Hypothalamus (tissue), 51 donors: ENCODE measurements at regions not wholly inside any gene's neighbourhood (a gene's known extent, or its start where the extent isn't known, plus 50 kb on each side); places are given as distances from the start of the nearest gene placed in this dataset.

ENCODE experiments used
- DNase-seq, 51 donors: peaks; one replicate each; lab custom pipeline; 2025; lab: John Stamatoyannopoulos, UW

DNA sequence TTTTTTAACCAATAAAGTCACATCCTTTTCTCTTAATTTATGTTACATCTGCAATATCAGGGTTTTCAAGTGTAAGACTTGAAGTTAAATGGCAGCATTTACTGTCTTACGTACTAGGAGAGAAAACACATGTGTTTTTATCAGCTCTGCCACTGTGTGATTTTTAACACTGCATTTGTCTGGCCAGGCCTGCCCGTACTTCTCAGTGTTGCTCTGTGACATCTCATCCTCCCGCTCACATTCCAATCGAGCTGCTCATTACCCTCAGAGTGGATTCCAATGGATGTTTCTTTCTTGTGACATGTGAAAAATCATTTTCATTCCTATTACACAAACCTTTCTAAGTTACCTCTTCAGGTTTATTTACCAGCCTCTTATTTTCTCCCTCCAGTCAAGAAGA is 420.3 kb downstream of the FAT4 start:
- no peak for DNase-seq

DNA sequence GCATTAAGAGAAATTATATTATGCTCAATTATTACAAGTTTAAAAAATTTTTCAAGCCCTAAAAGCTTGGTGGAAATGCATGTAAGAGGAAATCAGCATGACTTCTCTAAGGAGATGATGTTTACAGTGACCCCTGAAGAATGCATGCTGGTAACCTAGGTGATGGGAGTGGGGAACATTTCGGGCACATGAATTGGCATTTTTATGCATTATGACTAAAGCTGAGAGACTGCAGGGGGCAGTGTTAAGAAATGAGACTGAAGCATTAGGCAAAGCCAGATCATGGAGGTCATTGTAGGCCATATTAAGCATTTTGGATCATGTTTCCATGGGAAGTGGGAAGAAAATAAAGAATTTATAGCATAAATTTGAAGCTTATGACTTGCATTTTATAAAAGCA is 421.3 kb downstream of the FAT4 start:
- no peak for DNase-seq

DNA sequence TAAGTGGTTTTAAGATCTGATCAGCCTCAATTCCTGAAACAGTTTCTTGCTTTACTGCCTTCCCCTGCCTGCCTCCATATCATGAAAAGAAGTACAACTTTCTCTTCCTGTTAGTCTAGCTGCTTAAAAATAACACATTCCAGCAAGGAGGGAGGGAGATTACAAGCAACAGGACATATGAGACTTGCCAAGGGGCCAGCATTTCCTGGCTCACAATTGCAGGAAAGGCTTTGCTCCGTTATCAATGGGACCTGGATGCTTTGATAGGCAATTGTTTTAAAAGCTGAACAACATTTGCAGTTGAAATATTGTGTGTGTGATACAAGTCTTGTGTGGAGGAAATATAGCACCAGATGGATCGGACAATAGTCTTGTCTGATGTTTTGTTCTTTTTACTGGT is 425.0 kb downstream of the FAT4 start:
- no peak for DNase-seq

DNA sequence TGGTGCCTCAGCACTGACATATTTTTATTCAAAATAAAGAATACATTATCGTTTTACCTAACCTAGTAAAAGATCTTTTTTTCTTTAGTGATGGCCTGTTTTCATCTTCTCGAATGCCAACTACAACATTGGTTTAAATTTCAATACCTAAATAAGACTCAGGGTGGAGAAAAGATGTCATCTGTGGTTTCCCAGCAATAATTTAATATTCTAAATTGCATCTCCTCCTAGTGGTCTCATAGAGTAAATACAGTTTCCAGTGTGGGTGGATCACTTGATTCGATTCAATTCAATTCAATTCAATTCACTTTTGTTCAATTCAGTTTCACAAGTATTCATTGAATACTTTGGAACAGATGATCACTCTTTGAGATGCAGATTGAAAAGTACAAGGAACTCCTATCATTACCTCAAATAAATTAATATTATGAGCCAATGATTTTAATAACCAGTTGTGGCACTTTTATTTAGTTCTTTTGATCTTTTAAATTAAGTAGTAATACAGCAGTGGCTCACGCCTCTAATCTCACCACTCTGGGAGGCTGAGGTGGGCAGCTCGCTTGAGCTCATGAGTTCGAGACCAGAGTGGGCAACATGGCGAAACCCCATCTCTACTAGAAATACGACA is 427.2 kb downstream of the FAT4 start:
- no peak for DNase-seq

DNA sequence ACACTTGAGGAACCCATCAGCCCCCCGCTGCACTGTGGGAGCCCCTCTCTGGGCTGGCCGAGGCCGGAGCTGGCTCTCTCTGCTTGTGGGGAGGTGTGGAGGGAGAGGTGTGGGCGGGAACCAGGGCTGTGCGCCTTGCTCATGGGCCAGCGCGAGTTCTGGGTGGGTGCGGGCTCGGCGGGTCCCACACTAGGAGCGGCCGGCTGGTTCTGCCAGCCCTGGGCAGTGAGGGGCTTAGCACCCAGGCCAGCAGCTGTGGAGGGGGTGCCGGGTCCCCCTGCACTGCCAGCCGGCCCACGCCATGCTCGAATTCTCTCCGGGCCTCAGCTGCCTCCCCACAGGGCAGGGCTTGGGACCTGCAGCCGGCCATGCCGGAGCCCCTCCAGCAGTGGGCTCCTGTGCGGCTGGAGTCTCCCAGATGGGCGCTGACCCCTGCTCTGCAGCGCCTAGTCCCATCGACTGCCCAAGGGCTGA is 430.2 kb downstream of the FAT4 start:
- DNase-seq: no peak

DNA sequence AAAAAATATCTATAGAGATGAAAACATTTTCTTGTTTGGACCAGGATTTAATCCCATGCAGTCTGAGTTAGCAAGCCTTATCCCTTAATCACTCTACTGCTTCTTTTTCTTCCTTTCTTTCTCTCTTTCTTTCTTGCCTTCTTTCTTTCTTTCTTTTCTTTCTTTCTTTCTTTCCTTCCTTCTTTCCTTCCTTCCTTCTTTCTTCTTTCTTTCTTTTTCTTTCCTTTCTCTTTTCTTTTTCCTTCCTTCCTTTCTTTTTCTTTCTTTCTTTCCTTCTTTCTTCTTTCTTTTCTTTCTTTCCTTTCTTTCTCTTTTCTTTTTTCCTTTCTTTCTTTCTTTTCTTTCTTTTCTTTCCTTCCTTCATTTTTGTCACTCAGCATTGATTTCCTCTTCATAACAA is 434.6 kb downstream of the FAT4 start:
- DNase-seq: no peak

DNA sequence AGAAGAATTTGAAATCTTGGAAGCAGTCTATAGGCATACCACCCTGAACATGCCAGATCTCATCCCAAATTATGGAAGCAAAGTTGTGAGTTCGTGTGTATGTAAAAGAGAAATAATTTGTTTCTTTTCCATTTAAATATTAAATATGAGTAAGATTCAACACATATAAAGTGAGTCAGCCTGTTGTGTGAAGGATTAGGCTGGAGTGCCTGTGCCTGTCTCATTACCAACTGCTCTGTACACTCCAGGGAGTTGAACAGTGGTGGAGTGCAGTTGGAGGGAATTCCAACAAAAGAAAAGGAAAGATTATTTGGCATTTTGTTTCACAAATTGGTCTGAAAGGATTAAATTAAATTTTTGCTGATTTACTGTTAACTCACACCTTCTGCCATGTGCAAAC is 435.6 kb downstream of the FAT4 start:
- DNase-seq: no peak

DNA sequence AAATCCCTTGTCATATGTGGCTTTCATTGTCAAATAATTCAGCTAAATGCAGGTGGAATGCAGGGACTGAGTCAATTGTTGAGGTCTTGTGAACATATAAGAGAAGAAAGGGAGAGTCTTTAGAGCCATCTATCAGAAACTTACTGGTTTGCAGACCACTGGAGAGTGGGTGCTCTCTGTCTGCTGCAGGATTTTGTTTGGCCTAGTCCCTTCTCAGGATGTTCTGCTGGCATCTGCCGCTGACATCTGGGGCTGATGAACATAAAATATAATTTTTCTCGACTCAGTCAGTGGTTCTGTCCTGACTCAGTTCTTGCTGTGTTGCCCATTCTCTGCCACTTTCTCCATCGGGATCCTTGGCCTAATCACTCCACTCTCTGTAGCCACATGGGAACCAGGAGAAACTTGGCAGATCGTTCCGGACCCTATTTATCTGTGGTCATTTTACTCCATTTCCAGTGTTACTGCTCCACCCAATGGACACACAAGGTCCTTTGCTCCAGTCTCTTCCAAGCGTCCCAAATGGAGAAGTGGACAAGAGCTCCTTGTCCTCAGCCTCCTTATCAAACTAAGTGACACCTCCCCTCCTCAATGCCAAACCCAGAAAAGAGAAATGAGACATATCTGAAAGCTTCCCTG is 436.2 kb downstream of the FAT4 start:
- peak in 14 of 51 donors; percentile 0 to 30 (median 8) for DNase-seq

DNA sequence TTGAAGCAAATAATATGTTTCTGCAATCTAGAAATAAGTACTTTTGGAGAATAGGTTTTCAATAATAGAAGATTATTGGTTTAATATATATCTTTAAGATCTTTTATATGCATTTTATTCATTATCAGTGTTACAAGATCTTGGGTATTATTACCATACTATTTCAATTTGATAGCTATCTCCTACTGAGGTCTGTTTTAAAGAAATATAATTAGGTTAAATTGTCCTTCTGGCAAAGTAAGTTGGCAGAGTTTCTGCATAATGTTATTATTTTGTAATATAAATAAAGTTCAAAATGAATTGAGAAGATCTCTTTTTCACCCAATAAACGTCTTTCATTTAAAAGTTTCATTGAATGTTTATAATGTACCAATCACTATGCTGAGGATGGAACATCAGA is 443.7 kb downstream of the FAT4 start:
- DNase-seq: no peak

DNA sequence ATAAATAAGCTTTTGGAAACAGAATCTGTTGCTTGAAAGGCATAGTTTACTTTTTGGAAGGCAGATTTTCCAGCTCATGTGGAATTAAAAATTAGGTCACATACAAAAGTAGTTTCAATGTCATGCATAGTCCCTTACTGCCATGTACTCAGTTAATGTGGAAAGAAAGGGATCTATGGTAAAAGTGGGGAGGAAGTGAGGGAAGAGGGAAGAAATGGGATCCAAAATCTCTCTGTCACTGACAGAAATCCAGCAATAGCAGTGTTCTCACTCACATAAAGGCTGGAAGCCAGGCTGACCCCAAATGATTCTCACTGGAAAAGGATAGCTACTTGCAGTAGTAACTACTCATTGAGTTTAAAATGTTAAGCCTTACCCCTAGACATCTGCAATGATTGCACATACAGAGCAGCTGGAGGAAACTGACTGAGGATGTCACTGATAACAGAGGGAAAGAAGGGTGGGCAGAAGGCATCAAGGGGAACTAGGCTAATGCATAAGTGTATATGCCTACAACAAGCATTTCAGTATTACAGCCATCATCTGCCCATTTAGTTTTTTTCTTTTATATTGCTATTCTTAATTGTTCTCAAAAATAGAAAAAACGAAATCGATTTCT is 445.6 kb downstream of the FAT4 start:
- DNase-seq: no peak

DNA sequence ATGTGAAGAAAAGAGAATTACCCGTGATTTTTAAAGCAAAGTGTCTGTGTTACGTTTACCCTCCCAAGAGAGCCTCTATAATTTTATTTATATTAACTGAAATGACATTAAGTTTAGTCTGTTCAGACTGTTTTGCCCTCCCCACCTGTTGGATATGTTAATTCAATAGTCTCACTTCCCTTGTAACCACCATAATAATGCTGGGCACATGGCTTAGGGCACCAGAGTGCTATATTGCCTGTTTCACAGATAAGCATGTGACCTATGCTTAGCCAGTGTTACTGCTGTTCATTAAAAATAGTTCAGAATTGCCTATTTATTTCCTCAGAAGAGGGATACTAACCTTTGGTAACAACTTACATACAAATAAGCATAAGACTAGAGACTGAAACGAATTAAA is 446.2 kb downstream of the FAT4 start:
- DNase-seq: no peak

DNA sequence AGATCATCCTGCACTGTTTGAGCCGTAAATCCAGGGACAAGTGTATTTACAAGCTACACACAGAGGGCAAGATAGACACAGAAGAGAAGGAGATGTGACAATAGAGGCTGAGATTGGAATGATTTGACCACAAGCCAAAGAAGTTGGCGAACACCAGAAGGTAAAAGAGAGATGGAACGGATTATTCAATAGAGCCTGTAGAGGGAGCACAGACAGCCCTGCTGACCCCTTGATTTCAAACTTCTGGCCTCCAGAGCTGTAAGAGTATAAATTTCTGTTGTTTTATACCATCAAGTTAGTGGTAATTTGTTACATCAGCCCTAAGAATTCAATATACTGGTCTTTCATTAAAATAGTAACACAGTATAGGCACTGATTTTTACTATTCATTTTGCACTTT is 447.8 kb downstream of the FAT4 start:
- DNase-seq: no peak

DNA sequence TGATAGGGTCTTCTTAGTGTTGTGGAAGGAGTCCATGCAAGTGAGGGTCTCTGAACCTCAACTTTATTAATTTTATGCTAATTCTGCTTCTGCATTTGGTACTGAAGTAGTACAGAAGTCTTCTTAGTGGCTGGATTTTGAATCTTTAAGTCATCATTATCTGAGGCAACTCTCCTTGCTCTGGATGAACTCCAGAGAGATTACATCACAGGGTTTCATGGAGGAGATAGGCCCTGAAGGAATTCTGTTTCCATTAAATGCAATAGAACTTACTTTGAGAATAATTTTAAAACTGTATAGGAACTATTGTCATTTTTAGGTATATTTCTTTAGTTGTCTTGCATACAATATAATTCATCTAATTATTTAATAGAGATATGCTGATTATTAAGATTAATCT is 451.2 kb downstream of the FAT4 start:
- DNase-seq: no peak

DNA sequence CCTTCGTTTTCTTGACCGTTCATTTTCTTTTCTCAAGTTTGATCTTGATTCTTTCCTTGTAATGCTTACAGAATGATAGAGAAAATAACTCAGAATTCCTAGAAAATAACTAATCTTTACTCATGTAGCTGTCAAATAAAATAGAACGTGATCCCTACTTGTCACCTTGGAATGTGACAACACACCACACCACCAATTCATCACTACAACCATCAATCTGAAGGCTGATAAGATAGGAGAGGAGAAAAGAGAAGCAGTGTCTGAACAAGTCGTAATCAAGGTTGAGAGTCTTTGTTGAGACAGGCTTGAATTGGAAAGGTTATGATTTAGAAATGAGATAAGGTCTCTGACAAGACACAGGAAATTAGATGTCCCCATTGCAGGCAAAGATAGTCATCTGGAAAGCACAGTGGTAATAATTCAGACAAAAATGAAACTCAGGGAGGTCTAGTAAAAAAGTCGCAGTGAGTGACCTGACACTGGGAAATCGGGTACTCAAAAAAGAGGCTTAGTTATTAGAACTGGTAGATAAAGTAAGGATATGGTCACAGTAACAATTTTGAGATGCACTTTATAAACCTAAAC is 456.2 kb downstream of the FAT4 start:
- no peak for DNase-seq

DNA sequence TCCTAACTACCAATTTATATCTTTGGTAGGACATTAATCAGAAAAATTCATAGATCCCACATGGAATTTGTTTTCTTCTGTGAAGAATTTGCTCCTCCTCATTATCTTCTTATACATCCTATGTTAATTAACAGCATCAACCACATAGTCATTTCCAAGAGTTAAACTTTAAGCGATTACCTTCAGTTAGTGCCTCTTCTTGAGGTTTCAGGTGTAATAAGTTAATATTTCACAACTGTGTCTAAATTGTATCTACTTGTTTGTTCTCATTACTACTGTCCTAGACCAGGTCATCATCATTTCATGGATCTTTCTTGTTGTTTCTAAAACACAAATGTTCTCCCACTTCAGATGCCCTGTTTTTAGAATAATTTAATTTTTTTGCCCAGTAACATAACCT is 457.9 kb downstream of the FAT4 start:
- no peak for DNase-seq

DNA sequence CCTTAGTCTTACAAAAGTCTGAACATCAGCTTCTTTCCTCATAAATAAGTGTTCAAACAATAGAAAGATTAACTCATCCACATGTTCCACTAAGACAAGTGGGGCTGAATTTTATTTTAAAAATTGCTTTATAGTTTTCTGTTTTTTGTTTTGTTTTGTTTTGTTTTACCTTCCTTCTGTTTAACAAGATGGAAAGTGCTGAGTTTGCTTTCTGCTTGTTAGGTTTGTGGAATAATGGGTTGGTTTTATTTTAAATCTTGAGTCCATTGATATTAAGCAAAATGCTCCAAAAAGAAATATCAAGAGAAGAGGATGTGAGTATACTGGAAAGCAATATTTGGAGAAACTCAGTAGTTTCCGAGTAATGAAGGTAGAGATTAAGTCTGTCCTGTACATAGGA is 458.7 kb downstream of the FAT4 start:
- no peak for DNase-seq

DNA sequence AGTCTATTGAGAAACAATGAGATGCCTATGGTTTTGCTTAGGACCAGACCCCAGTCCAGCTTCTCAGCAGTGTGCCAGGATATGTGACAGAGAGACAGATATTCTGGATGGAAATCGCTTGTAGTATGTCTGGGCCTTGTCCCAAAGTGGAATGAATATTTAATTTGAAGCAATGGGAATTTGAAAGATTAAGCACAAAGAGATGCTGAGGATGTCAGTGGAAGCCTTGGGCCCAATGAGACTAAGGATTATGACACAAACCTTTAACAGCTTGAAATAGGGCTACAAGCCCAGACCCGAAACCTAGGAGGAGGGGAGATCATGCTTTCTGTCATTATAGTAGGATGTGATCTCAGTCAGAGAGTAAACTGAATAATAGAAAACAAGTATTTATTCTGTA is 459.2 kb downstream of the FAT4 start:
- no peak for DNase-seq

DNA sequence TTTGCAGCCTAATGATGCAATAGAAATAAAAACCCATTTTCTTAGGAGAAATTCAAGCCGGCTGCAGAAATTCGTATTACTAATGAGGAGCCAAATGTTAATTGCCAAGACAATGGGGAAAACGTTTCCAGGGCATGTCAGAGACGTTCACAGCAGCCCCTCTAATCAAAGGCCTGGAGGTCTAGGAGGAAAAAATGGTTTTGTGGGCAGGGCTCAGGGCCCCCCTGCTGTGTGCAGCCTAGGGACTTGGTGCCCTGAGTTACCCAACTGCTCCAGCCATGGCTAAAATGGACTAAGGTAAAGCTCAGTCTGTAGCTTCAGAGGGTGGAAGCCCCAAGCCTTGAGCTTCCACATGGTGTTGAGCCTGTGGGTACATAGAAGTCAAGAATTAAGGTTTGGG is 461.4 kb downstream of the FAT4 start:
- DNase-seq: no peak

DNA sequence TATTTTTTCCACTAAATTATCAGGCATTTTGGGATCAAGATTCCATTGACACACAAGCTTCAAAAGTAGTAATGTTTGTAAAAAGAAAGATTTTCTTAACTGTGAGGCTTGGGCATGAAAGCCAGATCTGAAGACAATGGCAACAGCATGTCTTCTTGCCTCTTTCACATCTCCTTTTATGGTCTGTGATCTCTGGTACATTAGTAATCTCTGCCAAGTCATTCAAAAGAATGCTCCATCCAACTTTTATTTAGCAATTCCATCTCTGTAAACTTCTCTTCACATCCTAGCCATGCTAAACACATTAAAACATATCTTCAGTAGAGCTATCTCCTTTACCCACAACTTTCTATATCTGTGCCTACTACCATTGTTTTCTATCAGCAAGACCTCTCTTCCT is 465.4 kb downstream of the FAT4 start:
- no peak for DNase-seq

DNA sequence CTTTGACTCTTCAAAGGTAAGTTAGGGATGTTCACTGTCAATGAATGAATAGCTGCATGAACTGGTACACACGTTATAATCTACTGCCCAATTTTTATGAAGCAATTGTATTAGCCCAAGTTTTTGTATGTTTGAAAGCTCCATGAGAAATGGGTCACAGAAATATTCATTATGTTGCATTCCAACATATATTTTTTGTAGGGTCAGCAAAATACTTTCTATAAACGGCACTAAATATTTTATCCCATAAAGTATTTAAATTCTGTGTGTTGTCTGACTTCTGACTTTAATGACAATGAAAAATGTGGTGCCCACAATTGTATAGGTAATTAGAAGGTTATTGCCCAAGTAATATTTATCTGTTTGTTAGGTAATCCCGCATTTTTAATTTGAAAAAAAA is 466.0 kb downstream of the FAT4 start:
- DNase-seq: no peak

DNA sequence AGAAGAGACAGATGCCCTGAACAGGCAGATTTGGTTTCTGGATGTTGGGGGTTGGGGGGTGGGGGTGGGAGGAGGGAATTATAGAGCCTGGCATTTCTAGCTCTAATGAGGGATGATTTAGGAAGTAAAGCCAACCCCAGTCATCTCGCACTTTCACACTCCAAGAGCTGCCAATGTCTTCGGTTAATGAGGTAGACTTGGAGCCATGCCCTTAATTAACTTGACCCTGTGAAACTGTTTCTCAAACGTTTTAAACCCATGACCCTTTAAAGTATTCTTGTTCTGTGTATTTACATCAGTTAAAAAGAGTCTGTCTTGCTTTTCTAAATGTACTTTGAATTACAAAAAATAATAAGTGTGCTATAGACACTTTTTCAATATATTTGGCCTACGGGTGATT is 466.9 kb downstream of the FAT4 start:
- no peak for DNase-seq

DNA sequence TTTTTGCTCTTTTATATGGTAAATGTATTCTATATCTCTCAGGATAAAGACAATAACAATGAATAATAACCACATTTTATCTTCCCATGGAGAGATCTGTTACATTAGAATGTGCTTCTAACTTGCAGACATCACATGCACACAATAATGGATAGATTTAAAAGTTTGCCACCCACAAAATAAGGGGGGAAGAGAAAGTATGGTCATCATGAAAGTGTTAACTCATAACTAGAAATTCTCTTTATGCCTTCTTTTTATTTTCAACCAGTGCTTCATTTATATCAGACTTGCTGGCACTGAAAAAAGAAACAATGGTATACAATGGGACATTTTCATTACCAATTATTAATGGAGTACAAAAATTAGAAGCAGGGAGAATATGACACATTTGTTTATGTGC is 470.0 kb downstream of the FAT4 start:
- no peak for DNase-seq
